ENCODE measurements at regions not wholly inside any gene's neighbourhood (a gene's known extent, or its start where the extent isn't known, plus 50 kb on each side); places are given as distances from the start of the nearest gene placed in this dataset.

- no peak for DNase-seq (ENCODE audit: low read depth)
Measured at GRCh38 chr5:135218790-135219568, 180.1 kb downstream of the MACROH2A1 start.

GRCh38 chr5:135218486-135218755 is 180.6 kb downstream of the MACROH2A1 start:
- no peak for DNase-seq (ENCODE audit: low read depth)

- no peak for DNase-seq (ENCODE audit: low read depth)
Measured at GRCh38 chr5:135217669-135218485, 181.2 kb downstream of the MACROH2A1 start.

- DNase-seq (ENCODE audit: low read depth), result no peak
Measured at GRCh38 chr5:135216471-135217343, 182.3 kb downstream of the MACROH2A1 start.

GRCh38 chr5:135215617-135216470 is 181.8 kb upstream of the PITX1 start:
- DNase-seq (ENCODE audit: low read depth), result no peak

GRCh38 chr5:135214897-135215616 is 181.0 kb upstream of the PITX1 start:
- DNase-seq (ENCODE audit: low read depth), result no peak

- DNase-seq (ENCODE audit: low read depth), result no peak
Measured at GRCh38 chr5:135213466-135214239, 179.6 kb upstream of the PITX1 start.

- DNase-seq (ENCODE audit: low read depth), result no peak
Measured at GRCh38 chr5:135213027-135213386, 179.0 kb upstream of the PITX1 start.

GRCh38 chr5:135212361-135213026 is 178.5 kb upstream of the PITX1 start:
- no peak for DNase-seq (ENCODE audit: low read depth)

- DNase-seq (ENCODE audit: low read depth), result no peak
Measured at GRCh38 chr5:135211791-135212190, 177.8 kb upstream of the PITX1 start.

GRCh38 chr5:135211083-135211790 is 177.2 kb upstream of the PITX1 start:
- no peak for DNase-seq (ENCODE audit: low read depth)

- DNase-seq (ENCODE audit: low read depth), result no peak
Measured at GRCh38 chr5:135210286-135211055, 176.4 kb upstream of the PITX1 start.

- DNase-seq (ENCODE audit: low read depth), result no peak
Measured at GRCh38 chr5:135208903-135209721, 175.1 kb upstream of the PITX1 start.

- DNase-seq (ENCODE audit: low read depth), result no peak
Measured at GRCh38 chr5:135208555-135208902, 174.5 kb upstream of the PITX1 start.

GRCh38 chr5:135207866-135208265 is 173.8 kb upstream of the PITX1 start:
- no peak for DNase-seq (ENCODE audit: low read depth)

- DNase-seq (ENCODE audit: low read depth), result no peak
Measured at GRCh38 chr5:135206862-135207261, 172.8 kb upstream of the PITX1 start.

GRCh38 chr5:135205632-135206349 is 171.8 kb upstream of the PITX1 start:
- no peak for DNase-seq (ENCODE audit: low read depth)
